ENCODE measurements at regions not wholly inside any gene's neighbourhood (a gene's known extent, or its start where the extent isn't known, plus 50 kb on each side); places are given as distances from the start of the nearest gene placed in this dataset.

DNA sequence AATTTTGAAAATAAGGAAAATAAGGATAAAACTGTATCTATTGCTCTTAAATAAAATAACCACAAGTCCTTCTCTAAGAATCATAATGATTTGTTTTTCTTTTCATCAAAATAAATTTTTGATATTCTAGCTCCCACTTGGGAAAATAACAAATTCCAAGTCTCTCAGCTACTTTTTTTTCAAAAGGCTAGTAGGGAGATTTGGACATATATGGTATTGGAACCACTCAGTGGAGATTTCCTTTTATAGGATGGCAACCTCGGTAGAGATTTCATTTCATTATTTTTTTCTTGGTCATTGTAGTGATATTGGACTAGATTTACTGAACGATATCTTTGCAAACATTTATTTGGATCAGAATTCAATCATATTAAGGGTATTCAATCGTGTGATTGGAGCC is 69.5 kb upstream of the PRKG1 start:
- TF ChIP-seq, protein P1, sequence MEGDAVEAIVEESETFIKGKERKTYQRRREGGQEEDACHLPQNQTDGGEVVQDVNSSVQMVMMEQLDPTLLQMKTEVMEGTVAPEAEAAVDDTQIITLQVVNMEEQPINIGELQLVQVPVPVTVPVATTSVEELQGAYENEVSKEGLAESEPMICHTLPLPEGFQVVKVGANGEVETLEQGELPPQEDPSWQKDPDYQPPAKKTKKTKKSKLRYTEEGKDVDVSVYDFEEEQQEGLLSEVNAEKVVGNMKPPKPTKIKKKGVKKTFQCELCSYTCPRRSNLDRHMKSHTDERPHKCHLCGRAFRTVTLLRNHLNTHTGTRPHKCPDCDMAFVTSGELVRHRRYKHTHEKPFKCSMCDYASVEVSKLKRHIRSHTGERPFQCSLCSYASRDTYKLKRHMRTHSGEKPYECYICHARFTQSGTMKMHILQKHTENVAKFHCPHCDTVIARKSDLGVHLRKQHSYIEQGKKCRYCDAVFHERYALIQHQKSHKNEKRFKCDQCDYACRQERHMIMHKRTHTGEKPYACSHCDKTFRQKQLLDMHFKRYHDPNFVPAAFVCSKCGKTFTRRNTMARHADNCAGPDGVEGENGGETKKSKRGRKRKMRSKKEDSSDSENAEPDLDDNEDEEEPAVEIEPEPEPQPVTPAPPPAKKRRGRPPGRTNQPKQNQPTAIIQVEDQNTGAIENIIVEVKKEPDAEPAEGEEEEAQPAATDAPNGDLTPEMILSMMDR (IDR thresholded peaks at IDR 0.05) = no peak
- Histone ChIP-seq H3K4me2 (replicated peaks; ENCODE audit: extremely low read depth, low read length, poor library complexity, severe bottlenecking) (no peak overlapping the region), H3K79me2 (ENCODE audit: insufficient read depth, low read length) (no peaks in the 10 kb centered on the region), H4K20me1 (ENCODE audit: insufficient read depth, low read length) (no peaks in the 10 kb centered on the region), H3K36me3 (replicated peaks in 1 of 2; ENCODE audit: control insufficient read depth in 1 of 2, insufficient read depth in 2 of 2, low read length in 2 of 2) (no peaks in the 10 kb centered on the region), H3K4me3 (replicated peaks in 1 of 3; ENCODE audit: low read depth in 2 of 3, low read length in 3 of 3) (no peak overlapping the region), H3K27ac (ENCODE audit: low read depth in 1 of 2, low read length in 2 of 2) (no peak overlapping the region), H3K9ac (ENCODE audit: insufficient read depth, low read length, poor library complexity, severe bottlenecking) (no peak overlapping the region), H2AFZ (ENCODE audit: insufficient read depth, low read depth, low read length, poor library complexity, severe bottlenecking) (no peak overlapping the region), H3K9me3 (replicated peaks in 1 of 2; ENCODE audit: control insufficient read depth in 1 of 2, insufficient read depth in 1 of 2, low read length in 2 of 2) (no peaks in the 10 kb centered on the region), H3K4me1 (ENCODE audit: control insufficient read depth in 1 of 2, insufficient read depth in 2 of 2, low read length in 2 of 2) (no peaks in the 10 kb centered on the region), H3K27me3 (ENCODE audit: control insufficient read depth in 2 of 2, insufficient read depth in 2 of 2, low read length in 2 of 2) (no peaks in the 10 kb centered on the region)
- no peak for DNase-seq
- Mint-ChIP-seq H3K36me3 (no peaks in the 10 kb centered on the region), H3K4me1 (no peaks in the 10 kb centered on the region), H3K9me3 (no peaks in the 10 kb centered on the region), H3K4me3 (no peak overlapping the region), H3K27ac (no peak overlapping the region), H3K27me3 (ENCODE audit: low read depth in 3 of 3) (peaks cover 0 to 2% (median 0%) of the 10 kb centered on the region in 3 donors)
- intact Hi-C loops (cut with micrococcal nuclease) = no loop called here
- WGBS (ENCODE audit: insufficient coverage) = no CpG with 5 or more reads among the region's 3 CpGs

DNA sequence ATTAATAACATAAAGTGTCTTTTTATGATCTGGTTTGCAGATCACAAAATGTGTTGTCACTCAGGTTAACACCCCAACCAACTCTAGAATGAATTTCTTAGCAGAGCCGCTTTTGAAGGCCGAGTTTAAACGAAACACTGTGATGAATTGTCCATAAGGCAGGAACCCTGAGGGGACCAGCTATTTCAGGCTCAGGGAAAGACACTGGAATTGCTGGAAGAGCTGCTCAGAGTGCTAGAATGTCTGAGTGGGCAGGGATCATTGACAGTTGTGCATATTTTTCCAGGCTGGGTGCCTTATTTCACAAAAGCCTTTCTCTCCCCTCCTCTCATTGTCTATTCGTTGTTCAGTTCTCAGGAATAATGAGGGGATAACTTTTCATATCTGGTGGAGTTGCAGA is 68.7 kb upstream of the PRKG1 start:
- H3K4me3 Mint-ChIP-seq = no peak overlapping the region
- no peaks in the 10 kb centered on the region for H3K4me1 Mint-ChIP-seq

More for the DNA sequence above, 68.7 kb upstream of the PRKG1 start:
- Histone ChIP-seq H3K4me1 (ENCODE audit: control insufficient read depth in 1 of 2, insufficient read depth in 2 of 2, low read length in 2 of 2) (no peaks in the 10 kb centered on the region), H3K4me3 (replicated peaks in 1 of 3; ENCODE audit: low read depth in 2 of 3, low read length in 3 of 3) (no peak overlapping the region), H3K27ac (ENCODE audit: low read depth in 1 of 2, low read length in 2 of 2) (no peak overlapping the region), H3K27me3 (ENCODE audit: control insufficient read depth in 2 of 2, insufficient read depth in 2 of 2, low read length in 2 of 2) (no peaks in the 10 kb centered on the region), H3K4me2 (replicated peaks; ENCODE audit: extremely low read depth, low read length, poor library complexity, severe bottlenecking) (no peak overlapping the region), H3K79me2 (ENCODE audit: insufficient read depth, low read length) (no peaks in the 10 kb centered on the region), H2AFZ (ENCODE audit: insufficient read depth, low read depth, low read length, poor library complexity, severe bottlenecking) (no peak overlapping the region), H3K9ac (ENCODE audit: insufficient read depth, low read length, poor library complexity, severe bottlenecking) (no peak overlapping the region), H4K20me1 (ENCODE audit: insufficient read depth, low read length) (no peaks in the 10 kb centered on the region), H3K9me3 (replicated peaks in 1 of 2; ENCODE audit: control insufficient read depth in 1 of 2, insufficient read depth in 1 of 2, low read length in 2 of 2) (no peaks in the 10 kb centered on the region), H3K36me3 (replicated peaks in 1 of 2; ENCODE audit: control insufficient read depth in 1 of 2, insufficient read depth in 2 of 2, low read length in 2 of 2) (no peaks in the 10 kb centered on the region)
- no peak for DNase-seq
- 100% methylated on average over 3 of the region's 4 CpGs for WGBS (ENCODE audit: insufficient coverage)
- peaks cover 0 to 2% (median 0%) of the 10 kb centered on the region in 3 donors for H3K27me3 Mint-ChIP-seq (ENCODE audit: low read depth in 3 of 3)
- H3K9me3 Mint-ChIP-seq = no peaks in the 10 kb centered on the region
- no peaks in the 10 kb centered on the region for H3K36me3 Mint-ChIP-seq
- intact Hi-C loops (cut with micrococcal nuclease) = no loop called here
- H3K27ac Mint-ChIP-seq = no peak overlapping the region
- TF ChIP-seq, protein P1 (IDR thresholded peaks at IDR 0.05) = no peak

Measured in CD14-positive monocyte (primary cell).